22Rv1 (cell line): ENCODE measurements at regions not wholly inside any gene's neighbourhood (a gene's known extent, or its start where the extent isn't known, plus 50 kb on each side); places are given as distances from the start of the nearest gene placed in this dataset.

Experiments used
- CTCF ChIP-seq: fragments of 450-650 bp; IDR thresholded peaks from 2 replicates; pipeline ENCODE4 v1.5.1; 2017; ENCODE audit warnings: mild to moderate bottlenecking
- ZFX ChIP-seq: fragments of 450-650 bp; IDR thresholded peaks from 2 replicates; pipeline ENCODE4 v1.6.1; 2017; ENCODE audit warnings: antibody characterized with exemption, borderline replicate concordance

GRCh38 chr12:118536306-118536906 lies 160.1 kb downstream of the SUDS3 start:
- TF ChIP-seq CTCF: no peak
- TF ChIP-seq ZFX: no peak
